Endodermal cell (in vitro differentiated cells): ENCODE measurements at regions not wholly inside any gene's neighbourhood (a gene's known extent, or its start where the extent isn't known, plus 50 kb on each side); places are given as distances from the start of the nearest gene placed in this dataset.
"Not testable (repeated sequence)": the region's sequence is repeated elsewhere in the genome, so short reads cannot be mapped to it uniquely, and the experiment has no call there.

Experiments used
- DNase-seq: peaks from one replicate; pipeline ENCODE4 v3.0.0-alpha.2; 2017
- H3K27ac ChIP-seq: 2 replicates; pipeline ENCODE4 v1.5.1; 2013; ENCODE audit warnings: mild to moderate bottlenecking, low read depth, low read length, moderate library complexity
- H3K27me3 ChIP-seq: 2 replicates; pipeline ENCODE4 v1.6.1; 2013; ENCODE audit warnings: mild to moderate bottlenecking, low read length, moderate library complexity; ENCODE audit not compliant: insufficient read depth, control insufficient read depth, poor library complexity, severe bottlenecking
- H3K36me3 ChIP-seq: 2 replicates; pipeline ENCODE4 v1.7.0; 2013; ENCODE audit warnings: mild to moderate bottlenecking, low read length, moderate library complexity; ENCODE audit not compliant: control insufficient read depth, insufficient read depth
- H3K4me1 ChIP-seq: one replicate; pipeline ENCODE4 v1.7.0; 2013; ENCODE audit warnings: low read length; ENCODE audit not compliant: control insufficient read depth, insufficient read depth
- H3K4me3 ChIP-seq: 2 replicates; pipeline ENCODE4 v1.5.1; 2013; ENCODE audit warnings: mild to moderate bottlenecking, low read length, moderate library complexity
- H3K9ac ChIP-seq: 2 replicates; pipeline ENCODE4 v1.6.1; 2013; ENCODE audit warnings: mild to moderate bottlenecking, low read length, moderate library complexity; ENCODE audit not compliant: poor library complexity, severe bottlenecking; ENCODE audit errors: extremely low read depth
- H3K9me3 ChIP-seq: 2 replicates; pipeline ENCODE4 v1.6.1; 2013; ENCODE audit warnings: mild to moderate bottlenecking, low read length, moderate library complexity; ENCODE audit not compliant: control insufficient read depth
- H3K27ac Mint-ChIP-seq: 2 replicates; pipeline ENCODE4 v1.8.0; 2020; ENCODE audit warnings: mixed read lengths
- H3K27me3 Mint-ChIP-seq: 2 replicates; pipeline ENCODE4 v1.8.0; 2021; ENCODE audit warnings: mild to moderate bottlenecking, mixed read lengths; ENCODE audit not compliant: insufficient read depth
- H3K36me3 Mint-ChIP-seq: 2 replicates; pipeline ENCODE4 v1.8.0; 2020; ENCODE audit warnings: low read depth, mixed read lengths
- H3K4me1 Mint-ChIP-seq: 2 replicates; pipeline ENCODE4 v1.8.0; 2020; ENCODE audit warnings: mixed read lengths
- H3K4me3 Mint-ChIP-seq: 2 replicates; pipeline ENCODE4 v1.8.0; 2020; ENCODE audit warnings: mild to moderate bottlenecking, moderate library complexity, mixed read lengths
- H3K9me3 Mint-ChIP-seq: 2 replicates; pipeline ENCODE4 v1.8.0; 2020; ENCODE audit warnings: mild to moderate bottlenecking, mixed read lengths
- CTCF ChIP-seq: fragments of 200-600 bp; sonication (generic); conservative IDR thresholded peaks from 2 replicates; pipeline ENCODE4 v1.5.0; 2021; ENCODE audit warnings: antibody characterized with exemption, mild to moderate bottlenecking
- WGBS, 2 experiments: methylation state at CpG; one replicate each; pipeline versions ENCODE4 v1.1.5 to v1.1.7; 2013; ENCODE audit warnings: missing lambda C conversion rate in 2 of 2, mixed read lengths in 1 of 2; ENCODE audit not compliant: insufficient coverage in 1 of 2, insufficient read length in 1 of 2; 5-methylcytosine and 5-hydroxymethylcytosine counted together

GRCh38 chrX:56618323-56618722, 54.9 kb downstream of the UBQLN2 start:
- Histone ChIP-seq H3K9ac (no peak overlapping the region), H3K36me3 (no peaks in the 10 kb centered on the region), H3K9me3 (no peaks in the 10 kb centered on the region), H3K27me3 (no peaks in the 10 kb centered on the region), H3K4me3 (no peak overlapping the region), H3K27ac (no peak overlapping the region), H3K4me1 (no peaks in the 10 kb centered on the region)
- no peak for TF ChIP-seq CTCF
- Mint-ChIP-seq H3K27ac (no peak overlapping the region), H3K27me3 (no peaks in the 10 kb centered on the region), H3K36me3 (no peaks in the 10 kb centered on the region), H3K9me3 (peaks cover 47% of the 10 kb centered on the region), H3K4me1 (peaks cover 2% of the 10 kb centered on the region), H3K4me3 (no peak overlapping the region)
- 50% methylated on average over 3 of the region's 3 CpGs; no CpG with 5 or more reads in 1 of the 2 experiments for WGBS, 2 experiments
- DNase-seq, result no peak

GRCh38 chrX:56623316-56623715, 59.9 kb downstream of the UBQLN2 start:
- Histone ChIP-seq H3K27me3 (no peaks in the 10 kb centered on the region), H3K9me3 (no peaks in the 10 kb centered on the region), H3K4me3 (no peak overlapping the region), H3K9ac (no peak overlapping the region), H3K36me3 (no peaks in the 10 kb centered on the region), H3K27ac (no peak overlapping the region), H3K4me1 (no peaks in the 10 kb centered on the region)
- no peaks in the 10 kb centered on the region for H3K36me3 Mint-ChIP-seq
- no peak overlapping the region for H3K4me3 Mint-ChIP-seq
- H3K27me3 Mint-ChIP-seq, result no peaks in the 10 kb centered on the region
- no CpG with 5 or more reads among the region's 1 CpG for WGBS, 2 experiments
- H3K4me1 Mint-ChIP-seq, result no peaks in the 10 kb centered on the region
- H3K9me3 Mint-ChIP-seq, result peaks cover 44% of the 10 kb centered on the region
- H3K27ac Mint-ChIP-seq, result no peak overlapping the region
- DNase-seq, result no peak
- TF ChIP-seq CTCF, result no peak

GRCh38 chrX:56635060-56635459, 71.6 kb downstream of the UBQLN2 start:
- not testable (repeated sequence) for H3K36me3 ChIP-seq, H3K27me3 Mint-ChIP-seq, H3K27ac ChIP-seq, H3K9me3 ChIP-seq, DNase-seq, H3K4me1 ChIP-seq, H3K4me3 ChIP-seq, H3K27me3 ChIP-seq, H3K4me3 Mint-ChIP-seq, H3K36me3 Mint-ChIP-seq, H3K9ac ChIP-seq, H3K27ac Mint-ChIP-seq, H3K4me1 Mint-ChIP-seq
- peaks cover 64% of the 10 kb centered on the region for H3K9me3 Mint-ChIP-seq
- WGBS, 2 experiments, result 83 to 95% methylated on average over 6 to 8 of the region's 8 CpGs

- H3K9me3 Mint-ChIP-seq, result peaks cover 76% of the 10 kb centered on the region
Measured at GRCh38 chrX:56661193-56661592, 67.8 kb upstream of the NBDY start.

More at GRCh38 chrX:56661193-56661592, 67.8 kb upstream of the NBDY start:
- H3K4me1 Mint-ChIP-seq, result no peaks in the 10 kb centered on the region
- DNase-seq, result no peak
- no peak overlapping the region for H3K27ac ChIP-seq
- H3K36me3 ChIP-seq, result no peaks in the 10 kb centered on the region
- no peak overlapping the region for H3K4me3 Mint-ChIP-seq
- no peaks in the 10 kb centered on the region for H3K36me3 Mint-ChIP-seq
- no peak overlapping the region for H3K9ac ChIP-seq
- H3K27me3 ChIP-seq, result no peaks in the 10 kb centered on the region
- H3K4me1 ChIP-seq, result no peaks in the 10 kb centered on the region
- H3K9me3 ChIP-seq, result no peaks in the 10 kb centered on the region
- H3K27me3 Mint-ChIP-seq, result no peaks in the 10 kb centered on the region
- no peak for TF ChIP-seq CTCF
- 64% methylated on average over 4 of the region's 4 CpGs; no CpG with 5 or more reads in 1 of the 2 experiments for WGBS, 2 experiments
- no peak overlapping the region for H3K4me3 ChIP-seq
- no peak overlapping the region for H3K27ac Mint-ChIP-seq
